DMS 273 (cell line): ENCODE measurements at regions not wholly inside any gene's neighbourhood (a gene's known extent, or its start where the extent isn't known, plus 50 kb on each side); places are given as distances from the start of the nearest gene placed in this dataset.
"Not testable (repeated sequence)": the region's sequence is repeated elsewhere in the genome, so short reads cannot be mapped to it uniquely, and the experiment has no call there.

ENCODE experiments used
- DNase-seq: peaks from one replicate; lab custom pipeline; 2025; ENCODE audit not compliant: unreplicated experiment; lab: John Stamatoyannopoulos, UW

DNA sequence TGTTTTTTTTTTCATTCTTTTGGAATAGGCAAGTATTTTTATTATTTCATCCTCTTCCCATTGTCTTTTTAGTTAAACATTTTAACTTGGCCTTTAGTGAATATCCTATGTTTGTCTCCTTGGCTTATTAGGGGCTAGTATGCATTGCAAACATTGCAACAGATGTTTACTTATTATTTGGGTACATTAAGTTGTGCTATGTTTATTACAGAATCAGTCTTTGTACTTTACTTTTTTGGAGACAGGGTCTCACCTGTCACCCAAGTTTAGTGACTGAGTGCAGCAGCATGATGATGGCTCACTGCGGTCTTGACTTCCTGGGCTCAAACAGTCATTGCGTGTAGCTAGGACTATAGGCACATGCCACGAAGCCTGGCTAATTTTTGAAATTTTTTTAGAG is 51.1 kb upstream of the NUDT6 start:
- DNase-seq, result no peak

DNA sequence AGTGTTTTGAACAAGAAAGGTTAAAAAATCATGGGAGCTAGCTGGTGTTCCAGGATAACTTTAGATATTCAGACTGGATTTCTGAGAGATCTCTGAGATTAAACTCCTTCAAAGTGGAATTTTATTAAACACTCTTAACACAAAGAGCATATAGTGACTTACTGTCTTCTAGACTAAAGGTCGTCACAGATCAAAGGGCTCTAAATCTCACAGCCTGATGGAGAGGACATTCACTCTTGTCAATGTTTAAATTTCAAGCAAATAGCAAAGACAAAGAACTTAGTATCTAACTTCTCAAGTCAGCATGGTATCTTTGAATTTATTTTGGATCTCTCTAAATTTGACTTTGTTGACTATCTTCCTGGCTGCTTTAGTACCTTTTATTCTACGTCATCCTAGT is 53.7 kb upstream of the NUDT6 start:
- no peak for DNase-seq

DNA sequence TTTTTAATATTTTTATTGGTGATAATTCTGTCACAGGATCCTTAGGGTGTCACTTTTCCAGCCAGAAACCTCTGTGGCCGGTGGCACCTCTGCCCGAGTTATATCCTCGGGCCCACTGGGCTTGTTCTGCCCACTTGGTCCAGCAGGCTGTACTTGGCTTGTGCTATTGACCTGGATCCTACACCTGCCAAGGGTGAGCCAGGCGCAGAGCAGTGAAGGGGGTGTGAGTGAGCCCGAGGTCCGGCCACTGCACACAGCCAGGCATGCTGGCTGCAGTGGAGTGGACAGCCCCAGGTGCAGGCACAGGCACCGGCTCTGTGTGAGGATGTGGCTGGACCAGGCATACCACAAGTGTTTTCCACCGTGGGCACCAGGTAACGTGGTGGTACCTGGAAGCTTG is 54.7 kb upstream of the NUDT6 start:
- DNase-seq, result no peak

DNA sequence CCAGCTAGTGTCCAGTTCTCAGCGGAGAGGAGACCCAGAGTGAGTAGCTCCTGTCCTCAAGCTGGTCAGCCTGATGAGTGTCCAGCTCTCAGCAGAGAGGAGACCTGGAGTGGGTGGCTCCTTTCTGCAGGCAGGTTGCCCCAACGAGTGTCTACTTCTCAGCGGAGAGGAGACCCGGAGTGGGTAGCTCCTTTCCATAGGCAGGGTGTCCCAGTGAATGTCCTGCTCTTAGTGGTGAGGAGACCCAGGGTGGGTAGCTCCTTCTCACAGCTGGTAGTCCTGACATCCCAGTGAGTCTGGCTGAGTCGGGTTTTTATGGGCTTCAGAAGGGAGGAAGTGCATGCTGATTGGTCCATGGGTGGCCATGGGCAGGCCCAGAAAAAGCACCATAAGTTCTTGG is 55.7 kb upstream of the NUDT6 start:
- DNase-seq, result no peak

DNA sequence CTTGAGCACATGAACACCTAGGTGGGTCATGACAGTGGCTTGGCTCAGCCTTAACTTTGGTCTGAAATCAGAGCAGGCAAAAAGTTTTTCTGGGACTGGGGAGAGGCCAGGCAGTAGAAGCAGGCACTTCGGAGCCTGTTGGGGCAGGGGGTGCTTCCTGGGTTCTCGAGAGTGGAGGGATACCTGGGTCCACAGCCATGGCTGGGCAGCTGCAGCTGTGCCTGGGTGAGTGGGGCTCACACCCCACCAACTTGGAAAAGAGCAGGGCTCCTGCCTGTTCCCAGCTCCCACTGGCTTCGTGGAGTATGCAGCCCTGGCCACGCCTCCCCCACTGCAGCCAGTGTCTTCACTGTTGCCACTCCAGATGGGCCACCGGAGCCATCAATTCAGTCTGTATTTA is 56.4 kb upstream of the NUDT6 start:
- no peak for DNase-seq

DNA sequence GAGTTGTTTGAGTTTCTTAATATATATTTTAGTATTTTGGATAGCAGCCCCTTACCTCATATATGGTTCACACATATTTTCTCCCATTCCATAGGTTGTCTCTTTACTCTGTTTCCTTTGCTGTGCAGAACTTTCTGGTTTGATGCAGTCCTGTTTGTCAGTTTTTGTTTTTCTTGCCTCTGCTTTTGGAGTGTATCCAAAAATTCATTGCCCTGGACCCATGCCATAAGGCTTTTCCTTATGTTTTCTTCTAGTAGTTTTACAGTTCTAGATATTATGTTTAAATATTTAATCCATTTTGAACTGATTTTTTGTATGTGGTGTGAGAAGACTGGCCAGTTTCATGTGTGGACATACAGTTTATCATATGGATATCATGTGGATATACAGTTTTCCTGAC is 58.5 kb upstream of the NUDT6 start:
- no peak for DNase-seq

DNA sequence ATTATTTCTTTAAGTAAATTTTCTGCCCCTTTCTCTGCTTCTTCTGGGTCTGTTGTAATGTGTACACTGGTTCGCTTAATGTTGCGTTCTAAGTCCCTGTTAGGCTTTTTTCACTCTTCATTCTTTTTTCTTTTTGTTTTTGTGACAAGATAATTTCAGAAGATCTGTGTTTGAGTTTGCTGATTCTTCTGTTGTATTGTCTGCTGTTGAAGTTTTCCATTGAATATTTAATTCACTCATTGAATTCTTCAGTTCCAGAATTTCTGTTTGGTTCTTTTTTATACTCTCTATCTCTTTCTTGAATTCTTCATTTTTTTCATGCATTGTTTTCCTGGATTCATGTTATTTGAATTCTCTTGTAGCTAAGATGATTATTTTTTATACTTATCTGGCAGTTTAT is 66.3 kb upstream of the NUDT6 start:
- DNase-seq, result no peak

DNA sequence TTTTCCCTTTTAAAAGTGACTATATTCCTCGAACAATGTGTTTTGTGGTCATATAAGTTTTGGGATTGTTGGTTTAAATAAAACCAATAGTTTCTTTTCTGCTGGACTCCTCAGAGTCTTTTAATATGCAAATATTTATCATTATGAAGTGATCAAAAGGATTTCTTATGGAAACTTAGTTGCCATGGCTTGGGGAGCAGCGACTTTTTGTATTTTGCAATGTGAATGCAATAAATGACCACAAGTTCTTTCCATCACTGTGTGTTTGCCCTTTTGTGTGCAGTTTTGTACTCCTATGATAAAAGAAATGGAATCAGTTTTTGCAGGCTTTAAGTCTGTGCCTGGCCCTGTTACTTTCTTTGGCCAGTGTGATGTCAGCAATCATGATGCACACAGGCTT is 68.5 kb upstream of the NUDT6 start:
- no peak for DNase-seq

DNA sequence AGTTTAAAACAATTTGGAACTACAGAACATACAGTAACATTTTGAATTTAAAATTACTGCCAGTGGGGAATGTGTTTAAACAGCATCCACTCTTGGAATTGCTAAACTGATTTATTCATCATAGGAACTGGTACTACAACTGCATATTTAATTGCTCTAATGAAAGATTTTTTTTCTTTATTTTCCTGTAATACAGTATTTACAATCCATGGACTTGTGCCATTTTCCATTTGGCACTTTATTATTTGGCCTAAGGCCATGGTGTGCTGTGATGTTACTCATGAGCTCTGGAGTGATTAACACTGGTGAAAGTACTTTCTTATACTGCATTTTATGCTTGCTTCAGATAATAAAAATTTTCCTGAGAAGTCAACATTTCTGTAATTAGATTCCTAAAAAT is 69.7 kb upstream of the NUDT6 start:
- peak; percentile 1 for DNase-seq

DNA sequence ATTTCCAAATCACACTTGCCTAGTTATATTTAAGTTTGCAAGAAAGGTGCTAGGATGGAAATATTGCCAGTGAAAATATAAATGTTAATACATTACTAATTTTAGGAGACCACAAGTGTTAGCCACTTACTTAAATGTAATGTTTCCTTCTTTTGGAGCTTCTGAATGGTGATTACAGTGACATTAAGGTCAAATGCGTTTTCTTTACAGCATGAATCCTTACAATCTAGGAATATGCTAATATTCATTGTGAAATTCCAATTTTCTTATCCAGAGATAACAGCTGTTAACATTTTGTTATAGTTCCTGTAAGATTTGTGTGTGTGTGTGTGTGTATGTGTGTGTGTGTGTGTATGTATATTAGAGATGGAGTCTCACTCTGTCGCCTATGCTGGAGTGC is 70.2 kb upstream of the NUDT6 start:
- DNase-seq, result no peak

DNA sequence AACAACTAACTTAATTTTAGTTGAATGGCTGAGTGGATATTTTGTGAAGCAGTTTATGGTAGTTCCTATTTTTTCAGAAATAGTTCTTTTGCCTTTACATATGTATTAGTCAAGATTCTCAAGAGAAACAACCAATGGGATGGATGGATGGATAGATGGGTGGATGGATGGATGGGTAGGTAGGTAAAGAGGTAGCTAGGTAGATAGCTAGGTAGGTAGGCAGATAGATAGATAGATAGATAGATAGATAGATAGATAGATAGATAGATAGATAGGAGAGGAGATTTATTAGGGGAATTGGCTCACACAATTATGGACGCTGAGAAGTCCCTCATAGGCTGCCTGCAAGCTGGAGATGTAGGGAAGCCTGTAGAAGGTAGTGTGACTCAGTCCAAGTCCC is 74.0 kb upstream of the NUDT6 start:
- no peak for DNase-seq

DNA sequence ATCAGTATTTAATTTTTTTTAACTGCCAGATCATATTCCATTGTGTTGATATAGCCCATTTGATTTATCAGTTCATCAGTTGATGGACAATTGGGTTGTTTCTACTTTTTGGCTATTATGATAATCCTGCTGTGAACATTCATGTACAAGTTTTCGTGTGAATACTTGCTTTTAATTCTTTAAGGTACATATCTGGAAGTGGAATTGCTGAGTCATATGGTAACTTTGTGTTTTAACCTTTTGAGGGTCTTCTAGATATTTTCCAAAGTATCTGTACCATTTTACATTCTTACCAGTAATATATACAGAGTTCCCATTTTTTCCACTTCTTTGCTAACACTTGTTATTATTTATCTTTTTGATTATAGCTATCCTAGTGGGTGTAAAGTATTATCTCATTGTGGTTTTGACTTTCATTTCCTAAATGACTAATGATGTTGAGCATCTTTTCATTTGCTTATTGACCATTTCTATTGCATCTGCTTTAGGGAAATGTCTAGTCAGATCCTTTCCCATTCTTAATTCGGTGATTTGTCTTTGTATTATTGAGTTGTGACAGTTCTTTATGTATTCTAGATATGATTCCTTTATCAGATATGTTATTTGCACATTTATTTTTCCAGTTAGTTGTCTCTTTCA is 75.2 kb upstream of the NUDT6 start:
- DNase-seq, result no peak

DNA sequence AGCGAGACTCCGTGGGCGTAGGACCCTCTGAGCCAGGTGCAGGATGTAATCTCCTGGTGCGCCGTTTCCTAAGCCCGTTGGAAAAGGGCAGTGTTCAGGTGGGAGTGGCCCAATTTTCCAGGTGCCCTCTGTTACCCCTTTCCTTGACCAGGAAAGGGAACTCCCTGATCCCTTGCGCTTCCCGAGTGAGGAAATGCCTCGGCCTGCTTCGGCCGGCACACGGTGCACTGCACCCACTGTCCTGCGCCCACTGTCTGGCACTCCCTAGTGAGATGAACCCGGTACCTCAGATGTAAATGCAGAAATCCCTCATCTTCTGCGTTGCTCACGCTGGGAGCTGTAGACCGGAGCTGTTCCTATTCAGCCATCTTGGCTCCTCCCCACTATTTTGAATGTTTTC is 81.7 kb upstream of the NUDT6 start:
- DNase-seq, result not testable (repeated sequence)

DNA sequence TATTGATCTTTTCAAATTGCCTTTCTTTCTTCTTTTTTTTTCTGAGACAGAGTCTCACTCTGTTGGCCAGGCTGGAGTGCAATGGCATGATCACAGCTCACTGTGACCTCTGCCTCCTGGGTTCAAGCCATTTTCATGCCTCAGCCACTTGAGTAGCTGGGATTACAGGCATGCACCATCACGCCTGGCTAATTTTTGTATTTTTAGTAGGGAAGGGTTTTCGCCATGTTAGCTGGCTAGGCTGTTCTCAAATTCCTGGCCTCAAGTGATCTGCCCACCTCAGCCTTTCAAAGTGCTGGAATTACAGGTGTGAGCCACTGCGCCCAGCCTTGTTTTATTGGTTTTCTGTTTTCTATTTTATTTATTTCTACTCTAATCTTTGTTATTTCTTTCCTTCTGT is 82.7 kb upstream of the NUDT6 start:
- not testable (repeated sequence) for DNase-seq

DNA sequence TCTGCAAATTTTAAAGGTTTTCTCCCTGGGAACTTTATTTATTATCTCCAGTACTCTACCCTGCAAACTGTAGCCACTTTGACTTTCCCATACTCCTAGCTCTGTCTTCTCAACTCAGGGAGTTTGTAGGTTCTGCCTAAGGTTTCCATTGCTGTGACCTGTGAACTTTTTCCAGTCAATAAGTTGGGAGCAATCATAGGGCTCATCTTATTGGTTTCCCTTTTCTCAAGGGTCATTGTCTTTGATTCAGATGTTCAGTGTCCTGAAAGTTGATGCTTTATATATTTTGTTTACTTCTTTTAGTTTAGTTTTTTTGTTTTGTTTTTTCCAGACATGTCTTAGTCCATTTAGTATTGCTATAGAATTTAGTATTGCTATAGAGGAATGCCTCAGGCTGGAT is 85.3 kb upstream of the NUDT6 start:
- no peak for DNase-seq

DNA sequence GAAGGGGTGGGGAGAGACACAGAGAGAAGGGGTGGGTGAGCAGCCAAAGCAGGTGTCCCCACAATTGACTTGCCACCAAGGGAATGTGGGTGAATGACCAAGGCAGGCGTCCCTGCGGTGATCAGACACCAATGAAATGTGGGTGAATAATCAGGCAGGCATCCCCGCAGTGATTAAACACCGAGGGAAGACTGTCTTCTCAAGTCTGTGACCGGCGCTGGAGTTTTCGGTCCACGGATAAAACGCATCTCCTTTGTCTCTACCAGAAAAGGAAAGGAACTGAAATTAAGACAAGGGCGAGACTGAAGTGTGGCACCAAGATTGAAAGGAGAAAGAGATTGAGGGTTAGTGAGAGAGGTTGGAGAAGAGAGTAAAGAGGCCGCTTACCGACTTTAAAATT is 90.0 kb upstream of the NUDT6 start:
- not testable (repeated sequence) for DNase-seq

DNA sequence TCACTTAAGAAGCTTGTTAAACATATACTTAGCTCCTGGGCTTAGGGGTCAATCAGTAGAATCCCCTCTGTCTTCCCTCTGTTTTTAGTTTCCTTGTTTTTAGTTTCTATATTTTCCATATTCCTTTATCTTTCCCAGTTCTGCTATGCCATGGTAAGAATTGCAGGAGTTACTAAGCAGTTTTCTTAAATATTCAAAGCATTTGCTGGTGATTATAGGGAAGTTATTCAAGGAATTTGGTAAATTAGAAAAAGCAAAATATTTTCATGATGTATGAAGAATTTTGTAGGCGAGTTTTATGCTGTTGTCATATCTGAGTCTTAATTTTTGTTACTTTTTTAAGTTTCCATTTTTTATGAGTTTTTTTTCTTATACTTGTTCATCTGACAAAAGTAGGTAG is 91.6 kb upstream of the NUDT6 start:
- DNase-seq, result no peak

DNA sequence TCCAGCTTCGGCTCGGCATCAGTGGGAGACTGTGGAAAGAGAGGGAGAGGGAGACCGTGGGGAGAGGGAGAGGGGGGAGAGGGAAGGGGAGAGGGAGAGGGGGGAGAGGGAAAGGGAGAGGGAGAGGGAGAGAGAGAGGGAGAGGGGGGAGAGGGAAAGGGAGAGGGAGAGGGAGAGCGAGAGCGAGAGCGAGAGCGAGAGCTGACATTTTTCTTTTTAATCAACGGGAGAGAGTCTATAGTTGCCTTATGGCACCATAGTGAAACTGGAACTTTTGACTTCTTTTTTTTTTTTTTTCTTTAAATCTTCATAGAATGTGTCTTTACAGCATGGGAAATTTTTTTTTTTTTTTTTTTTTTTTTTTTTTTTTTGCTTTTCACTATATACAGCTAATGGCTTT is 94.7 kb upstream of the NUDT6 start:
- DNase-seq, result no peak

DNA sequence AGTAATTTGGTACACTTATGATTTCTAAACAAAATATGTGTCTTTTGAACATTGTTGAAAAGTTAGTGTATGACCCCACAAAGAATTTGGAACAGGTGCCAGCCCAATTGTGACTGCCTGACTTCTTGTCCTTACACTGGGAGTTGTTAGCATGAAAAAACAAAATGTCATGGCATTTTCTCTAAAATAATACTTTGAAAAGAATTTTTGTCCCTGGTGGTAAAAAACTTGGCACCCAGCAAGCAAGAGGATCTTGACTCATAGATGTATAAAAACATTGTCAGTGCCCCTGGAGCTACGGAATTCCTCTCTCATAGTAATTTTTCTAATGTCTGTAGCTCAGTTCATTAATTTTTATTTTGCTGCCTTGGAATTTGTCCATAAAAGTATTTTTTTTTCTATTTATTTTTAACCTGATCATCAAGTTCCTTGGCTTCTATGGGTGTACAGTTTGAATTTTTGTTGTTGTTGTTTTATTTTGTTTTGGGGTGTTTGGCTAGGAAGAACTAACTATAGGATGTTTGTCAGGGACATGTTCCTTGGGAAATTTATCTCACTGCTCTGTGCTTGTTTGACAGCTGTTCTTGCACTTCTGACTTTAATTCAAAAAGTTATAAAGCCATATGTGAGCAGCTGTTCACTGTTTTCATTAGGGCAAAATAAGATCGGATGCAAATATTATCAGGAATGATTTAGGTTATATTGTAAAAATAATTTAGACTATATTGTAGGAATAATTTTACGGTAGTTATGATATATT is 95.4 kb upstream of the NUDT6 start:
- DNase-seq, result peak; percentile 56

DNA sequence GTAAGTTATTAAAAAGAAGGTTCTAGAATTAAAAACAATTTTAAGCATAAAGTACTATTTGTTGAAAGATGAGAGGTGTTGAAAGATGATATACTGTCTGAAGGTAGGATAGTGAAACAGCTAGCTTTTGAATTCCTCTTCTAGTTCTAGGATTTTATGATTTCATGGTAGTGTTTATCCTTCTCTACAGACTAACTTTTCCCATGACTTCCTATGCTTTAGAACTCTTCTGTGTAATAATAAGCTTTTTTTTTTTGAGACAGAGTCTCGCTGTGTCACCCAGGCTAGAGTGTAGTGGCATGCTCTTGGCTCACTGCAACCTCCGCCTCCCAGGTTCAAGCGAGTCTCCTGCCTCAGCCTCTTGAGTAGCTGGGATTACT is 96.0 kb upstream of the NUDT6 start:
- DNase-seq, result peak; percentile 11

DNA sequence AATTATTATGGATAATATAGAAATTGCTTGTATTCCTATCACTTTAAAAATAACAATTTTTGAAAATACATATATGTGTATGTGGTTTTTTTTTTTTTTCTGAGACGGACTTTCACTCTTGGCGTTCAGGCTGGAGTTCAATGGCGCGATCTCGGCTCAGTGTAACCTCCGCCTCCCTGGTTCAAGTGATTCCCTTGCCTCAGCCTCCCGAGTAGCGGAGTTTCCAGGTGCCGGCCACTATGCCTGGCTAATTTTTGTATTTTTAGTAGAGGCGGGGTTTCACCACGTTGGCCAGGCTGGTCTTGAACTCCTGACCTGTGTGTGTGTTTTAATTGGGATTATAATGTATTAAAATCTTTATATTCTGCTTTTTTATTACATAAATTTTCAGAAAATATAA is 97.9 kb upstream of the NUDT6 start:
- DNase-seq, result no peak

DNA sequence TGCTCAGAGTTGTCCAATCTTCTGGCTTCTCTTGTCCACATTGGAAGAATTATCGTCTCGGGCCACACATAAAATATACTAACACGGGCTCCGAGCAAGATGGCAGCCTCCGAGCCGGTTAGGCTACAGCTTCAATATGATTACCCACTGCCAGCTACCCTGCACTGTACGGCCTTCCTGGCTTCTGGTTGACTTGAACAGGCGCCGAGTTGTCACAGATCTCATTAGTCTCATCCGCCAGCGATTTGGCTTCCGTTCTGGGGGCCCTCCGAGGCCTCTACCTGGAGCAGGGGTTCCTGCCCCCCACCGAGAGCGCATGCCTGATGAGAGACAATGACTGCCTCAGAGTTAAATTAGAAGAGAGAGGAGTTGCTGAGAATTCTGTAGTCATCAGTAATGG is 101.2 kb upstream of the NUDT6 start:
- no peak for DNase-seq

DNA sequence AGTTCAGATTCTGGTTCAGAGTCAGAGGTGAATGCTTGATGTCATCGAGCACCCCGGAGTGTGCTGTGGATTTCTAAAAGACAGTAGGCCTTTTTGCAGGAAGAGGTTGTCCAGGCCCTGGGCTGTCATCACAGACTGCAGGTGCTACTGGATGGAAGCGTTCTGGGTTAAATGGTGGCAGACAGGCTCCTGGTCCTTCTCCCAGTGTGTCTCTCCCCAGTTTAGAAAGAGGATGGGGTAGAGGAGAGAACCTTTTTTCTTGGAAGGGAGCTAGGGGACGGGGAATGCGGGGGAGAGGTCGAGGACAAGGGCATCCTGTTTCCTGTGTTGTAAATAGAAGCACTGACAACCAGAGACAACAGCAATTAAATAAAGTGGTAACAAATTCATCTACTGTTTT is 102.3 kb upstream of the NUDT6 start:
- DNase-seq, result no peak
